SK-N-SH (cell line): ENCODE measurements at regions not wholly inside any gene's neighbourhood (a gene's known extent, or its start where the extent isn't known, plus 50 kb on each side); places are given as distances from the start of the nearest gene placed in this dataset.

Experiments used
- CTCF ChIA-PET: fragments of 300-600, 350-600 bp; formaldehyde crosslinking; extraction: SDS; loops from one replicate; lab custom pipeline; 2021; lab: Yijun Ruan, JAX
- POLR2A ChIA-PET: fragments of 350-600 bp; sonication (Branson Sonifier 250); formaldehyde crosslinking; extraction: SDS; loops from one replicate; lab custom pipeline; 2020; ENCODE audit warnings: antibody characterized with exemption, inconsistent platforms; lab: Yijun Ruan, JAX
- DNase-seq: peaks from one replicate; pipeline ENCODE4 v3.0.0; 2012
- H2AFZ ChIP-seq: fragments of 200-600 bp; sonication (generic); 2 replicates; pipeline ENCODE4 v1.8.1; 2016; ENCODE audit warnings: antibody characterized with exemption, mild to moderate bottlenecking, low read depth
- H3F3A ChIP-seq: fragments of 200-600 bp; sonication (generic); replicated peaks from 2 replicates; pipeline ENCODE3; 2016; ENCODE audit warnings: antibody characterized with exemption, mild to moderate bottlenecking; ENCODE audit not compliant: insufficient read depth
- H3K27ac ChIP-seq, 2 experiments: fragments of 200-500 bp in 1 of 2; fragments of 200-600 bp in 1 of 2; sonication (Bioruptor generic) in 1 of 2; sonication (generic), shearing (Covaris generic) in 1 of 2; 2 replicates each; pipeline versions ENCODE4 v1.5.1 to v1.6.1; 2014 to 2016; ENCODE audit warnings: low read depth in 2 of 2, inconsistent platforms in 1 of 2, low read length in 1 of 2, mild to moderate bottlenecking in 1 of 2, mixed read lengths in 1 of 2
- H3K27me3 ChIP-seq: fragments of 200-600 bp; sonication (generic), shearing (Covaris generic); 2 replicates; pipeline ENCODE4 v1.6.1; 2016; ENCODE audit warnings: mixed run types; ENCODE audit not compliant: insufficient read depth
- H3K36me3 ChIP-seq, 2 experiments: fragments of 200-500 bp in 1 of 2; fragments of 200-600 bp in 1 of 2; sonication (Bioruptor generic) in 1 of 2; sonication (generic) in 1 of 2; replicated peaks in 1 of 2; 2 replicates each; pipeline versions ENCODE3 to v1.5.1; 2014 to 2016; ENCODE audit warnings: low read length in 1 of 2, mild to moderate bottlenecking in 1 of 2; ENCODE audit not compliant: insufficient read depth in 2 of 2, control insufficient read depth in 1 of 2
- H3K4me1 ChIP-seq, 2 experiments: fragments of 200-500 bp in 1 of 2; fragments of 200-600 bp in 1 of 2; sonication (Bioruptor generic) in 1 of 2; sonication (generic), shearing (Covaris generic) in 1 of 2; 2 replicates each; pipeline versions ENCODE4 v1.5.1 to v1.6.1; 2014 to 2016; ENCODE audit warnings: low read depth in 1 of 2, low read length in 1 of 2, mixed run types in 1 of 2; ENCODE audit not compliant: insufficient read depth in 2 of 2, control insufficient read depth in 1 of 2
- H3K4me2 ChIP-seq: fragments of 200-600 bp; sonication (generic), shearing (Covaris generic); 2 replicates; pipeline ENCODE4 v1.6.1; 2017; ENCODE audit warnings: mixed run types
- H3K4me3 ChIP-seq, 2 experiments: fragments of 200-500 bp in 1 of 2; fragments of 200-600 bp in 1 of 2; sonication (Bioruptor generic) in 1 of 2; sonication (generic), shearing (Covaris generic) in 1 of 2; 2 replicates each; pipeline versions ENCODE4 v1.5.1 to v1.8.1; 2014 to 2016; ENCODE audit warnings: low read depth in 2 of 2, inconsistent platforms in 1 of 2, low read length in 1 of 2, mild to moderate bottlenecking in 1 of 2, mixed read lengths in 1 of 2, moderate library complexity in 1 of 2
- H3K79me2 ChIP-seq: fragments of 200-600 bp; sonication (generic); 2 replicates; pipeline ENCODE4 v1.8.1; 2017; ENCODE audit warnings: mild to moderate bottlenecking; ENCODE audit not compliant: insufficient read depth
- H3K9ac ChIP-seq: fragments of 200-600 bp; sonication (generic); 2 replicates; pipeline ENCODE4 v1.6.1; 2017; ENCODE audit warnings: mixed run types
- H3K9me2 ChIP-seq: fragments of 200-600 bp; sonication (generic); 2 replicates; pipeline ENCODE4 v1.6.1; 2017; ENCODE audit warnings: mixed run types
- H3K9me3 ChIP-seq: fragments of 200-600 bp; sonication (generic); 2 replicates; pipeline ENCODE4 v1.6.1; 2017; ENCODE audit warnings: mixed run types, mild to moderate bottlenecking, moderate library complexity
- H4K20me1 ChIP-seq: fragments of 200-600 bp; sonication (generic); 2 replicates; pipeline ENCODE4 v1.6.1; 2017; ENCODE audit warnings: mild to moderate bottlenecking, mixed run types; ENCODE audit not compliant: insufficient read depth
- CHD2 ChIP-seq: fragments of 150-350 bp; IDR thresholded peaks from 2 replicates; pipeline ENCODE4 v1.6.1; 2018; ENCODE audit warnings: low read length; ENCODE audit not compliant: partially characterized antibody
- ELF1 ChIP-seq: IDR thresholded peaks from 2 replicates; pipeline ENCODE4 v1.4.0; 2012
- EP300 ChIP-seq, 2 experiments: IDR thresholded peaks; 2 replicates each; pipeline versions ENCODE4 v1.4.0 to v1.6.1; 2012; ENCODE audit warnings: borderline replicate concordance in 1 of 2, low read depth in 1 of 2, low read length in 1 of 2
- FOSL2 ChIP-seq: IDR thresholded peaks from 2 replicates; pipeline ENCODE4 v1.4.0; 2012; ENCODE audit warnings: low read depth, mild to moderate bottlenecking, moderate library complexity, borderline replicate concordance
- GABPA ChIP-seq: IDR thresholded peaks from 2 replicates; pipeline ENCODE4 v1.4.0; 2012; ENCODE audit warnings: low read depth, mild to moderate bottlenecking
- JUND ChIP-seq: IDR thresholded peaks from 2 replicates; pipeline ENCODE4 v1.4.0; 2012
- MXI1 ChIP-seq: IDR thresholded peaks from 2 replicates; pipeline ENCODE4 v1.6.1; 2012; ENCODE audit warnings: mild to moderate bottlenecking, low read depth, low read length, improper control_type of control experiment
- NFIC ChIP-seq: IDR thresholded peaks from 2 replicates; pipeline ENCODE4 v1.4.0; 2012; ENCODE audit warnings: borderline replicate concordance
- PBX3 ChIP-seq: IDR thresholded peaks from 2 replicates; pipeline ENCODE4; 2012
- RAD21 ChIP-seq: IDR thresholded peaks from 2 replicates; pipeline ENCODE4 v1.6.1; 2012; ENCODE audit warnings: mild to moderate bottlenecking, low read length
- REST ChIP-seq: IDR thresholded peaks from 2 replicates; pipeline ENCODE4 v1.6.1; 2012; ENCODE audit warnings: mild to moderate bottlenecking, low read depth, low read length, moderate library complexity
- TAF1 ChIP-seq: IDR thresholded peaks from 2 replicates; pipeline ENCODE4 v1.6.1; 2012; ENCODE audit warnings: low read depth, mild to moderate bottlenecking, low read length, moderate library complexity, borderline replicate concordance
- TCF12 ChIP-seq: IDR thresholded peaks from 2 replicates; pipeline ENCODE4 v1.4.0; 2012
- USF1 ChIP-seq: IDR thresholded peaks from 2 replicates; pipeline ENCODE4 v1.4.0; 2012; ENCODE audit warnings: low read depth, borderline replicate concordance
- YY1 ChIP-seq: IDR thresholded peaks from 2 replicates; pipeline ENCODE4 v1.4.0; 2012; ENCODE audit warnings: low read depth, mild to moderate bottlenecking
- WGBS: methylation state at CpG from one replicate; pipeline ENCODE4 v1.1.6; 2017; ENCODE audit warnings: low lambda C conversion rate; 5-methylcytosine and 5-hydroxymethylcytosine counted together

GRCh38 chr6:149147938-149148718 lies 169.4 kb upstream of the TAB2 start:
- no peak for DNase-seq
- H3K27ac ChIP-seq = no peak overlapping the region
- no peaks in the 10 kb centered on the region for H3K79me2 ChIP-seq
- WGBS = 77% methylated on average over 9 of the region's 9 CpGs
- H3K27me3 ChIP-seq = no peaks in the 10 kb centered on the region
- H3K4me2 ChIP-seq = no peak overlapping the region
- no peak overlapping the region for H2AFZ ChIP-seq
- H3K4me1 ChIP-seq = peaks cover 0 to 2% of the 10 kb centered on the region in 2 experiments; a peak in 1 of 4 replicates
- no peaks in the 10 kb centered on the region for H3K9me2 ChIP-seq
- no peaks in the 10 kb centered on the region; the same call in 1 of the 2 replicates for H3K9me3 ChIP-seq
- H3K4me3 ChIP-seq = no peak overlapping the region
- H3K36me3 ChIP-seq = no peaks in the 10 kb centered on the region
- POLR2A ChIA-PET = no interaction called here
- H4K20me1 ChIP-seq = no peaks in the 10 kb centered on the region
- TF ChIP-seq RAD21 (no peak), REST (no peak), TAF1 (no peak), CHD2 (no peak), JUND (no peak), EP300 (IDR thresholded peaks at IDR 0.05; ENCODE audit: borderline replicate concordance in 1 of 2, low read depth in 1 of 2, low read length in 1 of 2) (no peak), MXI1 (no peak), GABPA (no peak), PBX3 (no peak), USF1 (no peak), YY1 (no peak), TCF12 (no peak), ELF1 (no peak), NFIC (no peak), FOSL2 (no peak)
- CTCF ChIA-PET = no interaction called here
- no peak overlapping the region for H3K9ac ChIP-seq
- H3F3A ChIP-seq = no peaks in the 10 kb centered on the region
